Lower lobe of right lung (tissue), 2 donors: ENCODE measurements at regions not wholly inside any gene's neighbourhood (a gene's known extent, or its start where the extent isn't known, plus 50 kb on each side); places are given as distances from the start of the nearest gene placed in this dataset.

ENCODE experiments used
- ATAC-seq, 2 donors: fragments of 200-7000 bp; cut with Tn5 transposase; one replicate each; pipeline ENCODE4 v1.9.1; 2020 to 2022; ENCODE audit warnings: mild to moderate bottlenecking in 2 of 2, moderate library complexity in 2 of 2
- DNase-seq: peaks from one replicate; pipeline ENCODE4 v3.0.0-alpha.2; 2020
- H3K27ac ChIP-seq: fragments of 200-600 bp; one replicate; pipeline ENCODE4 v1.8.0; 2022
- H3K27me3 ChIP-seq: fragments of 200-600 bp; one replicate; pipeline ENCODE4 v1.8.0; 2022; ENCODE audit warnings: low read depth
- H3K36me3 ChIP-seq: fragments of 200-600 bp; one replicate; pipeline ENCODE4 v1.8.0; 2022; ENCODE audit warnings: mild to moderate bottlenecking
- H3K4me1 ChIP-seq: fragments of 200-600 bp; one replicate; pipeline ENCODE4 v1.8.0; 2022
- H3K4me3 ChIP-seq: fragments of 200-600 bp; one replicate; pipeline ENCODE4 v1.8.0; 2022; ENCODE audit warnings: mild to moderate bottlenecking
- H3K9me3 ChIP-seq: fragments of 200-600 bp; one replicate; pipeline ENCODE4 v1.8.0; 2022
- intact Hi-C: fragments of 100-400 bp; cut with DNase I; formaldehyde crosslinking; loops from one replicate; pipeline ENCODE4 v1.11.0; 2022
- TF ChIP-seq, protein P1 (sequence below): fragments of 200-600 bp; IDR thresholded peaks from one replicate; pipeline ENCODE4 v1.8.0; 2022; ENCODE audit warnings: antibody characterized with exemption, mild to moderate bottlenecking
- donor health status: DM: no; HTN: yes; CAD: no; lungs with severe emphysema.

- no peak for ATAC-seq
- H3K4me3 ChIP-seq: no peak overlapping the region
- intact Hi-C loops: no loop called here
- no peaks in the 10 kb centered on the region for H3K9me3 ChIP-seq
- no peak overlapping the region for H3K27ac ChIP-seq
- DNase-seq: no peak
- no peaks in the 10 kb centered on the region for H3K36me3 ChIP-seq
- H3K27me3 ChIP-seq: no peaks in the 10 kb centered on the region
- TF ChIP-seq, protein P1, sequence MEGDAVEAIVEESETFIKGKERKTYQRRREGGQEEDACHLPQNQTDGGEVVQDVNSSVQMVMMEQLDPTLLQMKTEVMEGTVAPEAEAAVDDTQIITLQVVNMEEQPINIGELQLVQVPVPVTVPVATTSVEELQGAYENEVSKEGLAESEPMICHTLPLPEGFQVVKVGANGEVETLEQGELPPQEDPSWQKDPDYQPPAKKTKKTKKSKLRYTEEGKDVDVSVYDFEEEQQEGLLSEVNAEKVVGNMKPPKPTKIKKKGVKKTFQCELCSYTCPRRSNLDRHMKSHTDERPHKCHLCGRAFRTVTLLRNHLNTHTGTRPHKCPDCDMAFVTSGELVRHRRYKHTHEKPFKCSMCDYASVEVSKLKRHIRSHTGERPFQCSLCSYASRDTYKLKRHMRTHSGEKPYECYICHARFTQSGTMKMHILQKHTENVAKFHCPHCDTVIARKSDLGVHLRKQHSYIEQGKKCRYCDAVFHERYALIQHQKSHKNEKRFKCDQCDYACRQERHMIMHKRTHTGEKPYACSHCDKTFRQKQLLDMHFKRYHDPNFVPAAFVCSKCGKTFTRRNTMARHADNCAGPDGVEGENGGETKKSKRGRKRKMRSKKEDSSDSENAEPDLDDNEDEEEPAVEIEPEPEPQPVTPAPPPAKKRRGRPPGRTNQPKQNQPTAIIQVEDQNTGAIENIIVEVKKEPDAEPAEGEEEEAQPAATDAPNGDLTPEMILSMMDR: no peak
- no peaks in the 10 kb centered on the region for H3K4me1 ChIP-seq
Measured at GRCh38 chr16:6110346-6110745, 1012.8 kb upstream of the EEF2KMT start.

DNA sequence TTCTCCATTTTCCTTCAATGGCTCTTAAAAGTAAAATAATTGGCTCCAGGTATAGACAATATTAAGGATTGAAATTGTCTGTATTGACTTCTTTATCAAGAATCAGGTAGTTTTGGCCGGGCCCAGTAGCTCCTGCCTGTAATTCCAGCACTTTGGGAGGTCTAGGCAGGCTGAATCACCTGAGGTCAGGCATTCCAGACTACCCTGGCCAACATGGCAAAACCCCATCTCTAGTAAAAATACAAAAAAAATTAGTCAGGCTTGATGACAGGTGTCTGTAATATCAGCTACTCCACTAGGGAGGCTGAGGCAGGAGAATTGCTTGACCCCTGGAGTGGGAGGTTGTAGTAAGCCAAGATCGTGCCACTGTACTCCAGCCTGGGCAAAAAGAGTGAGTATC lies 1008.5 kb upstream of the EEF2KMT start:
- DNase-seq (no peak), ATAC-seq (no peak)
- TF ChIP-seq, protein P1: no peak
- no peaks in the 10 kb centered on the region for H3K4me1 ChIP-seq
- no peaks in the 10 kb centered on the region for H3K9me3 ChIP-seq
- no peak overlapping the region for H3K4me3 ChIP-seq
- no peak overlapping the region for H3K27ac ChIP-seq
- no peaks in the 10 kb centered on the region for H3K36me3 ChIP-seq
- no peaks in the 10 kb centered on the region for H3K27me3 ChIP-seq
- intact Hi-C loops: no loop called here

DNA sequence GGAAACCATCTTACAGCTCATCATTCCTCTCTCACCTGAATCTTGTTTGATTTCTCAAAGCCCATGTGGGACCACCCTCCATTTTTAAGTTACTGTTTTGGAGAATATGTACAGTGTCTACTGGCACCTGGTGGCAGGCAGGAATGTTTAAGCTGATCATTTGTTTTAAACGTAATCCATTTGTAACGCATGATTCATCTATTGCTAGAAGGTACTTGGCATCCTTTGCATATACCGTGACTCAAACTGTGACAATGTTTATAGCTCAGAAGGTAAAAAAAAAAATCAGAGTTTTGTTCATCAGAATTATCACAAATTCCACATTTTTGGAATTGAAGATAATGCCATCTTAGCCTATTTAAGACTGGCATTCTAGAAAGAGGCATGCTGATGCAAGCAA lies 1007.5 kb upstream of the EEF2KMT start:
- intact Hi-C loops: no loop called here
- Histone ChIP-seq H3K4me1 (no peaks in the 10 kb centered on the region), H3K9me3 (no peaks in the 10 kb centered on the region), H3K27me3 (no peaks in the 10 kb centered on the region), H3K4me3 (no peak overlapping the region), H3K36me3 (no peaks in the 10 kb centered on the region), H3K27ac (no peak overlapping the region)
- DNase-seq (no peak), ATAC-seq (no peak)
- TF ChIP-seq, protein P1: no peak

GRCh38 chr16:6104428-6104827 lies 1006.8 kb upstream of the EEF2KMT start:
- TF ChIP-seq, protein P1: no peak
- Histone ChIP-seq H3K9me3 (no peaks in the 10 kb centered on the region), H3K27ac (no peak overlapping the region), H3K4me1 (no peaks in the 10 kb centered on the region), H3K4me3 (no peak overlapping the region), H3K36me3 (no peaks in the 10 kb centered on the region), H3K27me3 (no peaks in the 10 kb centered on the region)
- ATAC-seq (no peak), DNase-seq (no peak)
- intact Hi-C loops: no loop called here

GRCh38 chr16:6103561-6103960 lies 1006.0 kb upstream of the EEF2KMT start:
- Histone ChIP-seq H3K9me3 (no peaks in the 10 kb centered on the region), H3K4me3 (no peak overlapping the region), H3K4me1 (no peaks in the 10 kb centered on the region), H3K27ac (no peak overlapping the region), H3K36me3 (no peaks in the 10 kb centered on the region), H3K27me3 (no peaks in the 10 kb centered on the region)
- DNase-seq: no peak
- ATAC-seq: no peak
- intact Hi-C loops: no loop called here
- TF ChIP-seq, protein P1: no peak

- no peaks in the 10 kb centered on the region for H3K27me3 ChIP-seq
- ATAC-seq (no peak), DNase-seq (no peak)
- H3K36me3 ChIP-seq: no peaks in the 10 kb centered on the region
- intact Hi-C loops: no loop called here
- no peaks in the 10 kb centered on the region for H3K9me3 ChIP-seq
- no peak overlapping the region for H3K27ac ChIP-seq
- TF ChIP-seq, protein P1: no peak
- H3K4me3 ChIP-seq: no peak overlapping the region
- no peaks in the 10 kb centered on the region for H3K4me1 ChIP-seq
Measured at GRCh38 chr16:6099102-6099501, 1001.5 kb upstream of the EEF2KMT start.
